ENCODE measurements at regions not wholly inside any gene's neighbourhood (a gene's known extent, or its start where the extent isn't known, plus 50 kb on each side); places are given as distances from the start of the nearest gene placed in this dataset.

DNA sequence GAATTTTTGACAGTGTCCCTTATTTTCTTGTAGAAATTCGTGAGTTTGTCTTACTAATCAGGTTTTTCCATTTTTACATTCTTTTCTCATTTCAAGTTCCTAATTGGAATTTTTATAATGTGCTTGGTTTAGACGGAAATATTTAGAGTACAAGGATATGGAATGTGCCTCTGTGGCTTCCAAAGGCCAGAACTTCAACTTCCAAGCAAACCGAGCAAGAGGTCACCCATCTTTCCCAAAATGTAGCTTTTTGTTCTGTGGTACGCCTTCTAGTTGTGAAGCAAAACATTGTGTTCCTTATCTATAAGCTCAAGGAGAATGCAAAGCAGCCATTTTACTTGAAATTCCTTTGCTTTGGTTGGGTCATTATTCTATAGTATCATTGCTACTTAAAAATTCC is 212.8 kb upstream of the PACRGL start:
- no peak overlapping the region for H3K27ac ChIP-seq

GRCh38 chr4:20487852-20488251 is 212.4 kb upstream of the PACRGL start:
- ATAC-seq (ENCODE audit: low FRiP score in 2 of 2): no peak
- H3K4me1 ChIP-seq: no peaks in the 10 kb centered on the region
- WGBS, 2 donors: 64 to 96% methylated on average over 1 of the region's 1 CpG
- no peaks in the 10 kb centered on the region for H3K9me3 ChIP-seq
- no peak for TF ChIP-seq EP300 (IDR thresholded peaks at IDR 0.05)
- TF ChIP-seq CTCF (IDR thresholded peaks at IDR 0.05): no peak
- TF ChIP-seq POLR2AphosphoS5 (IDR thresholded peaks at IDR 0.05): no peak
- no peak for TF ChIP-seq POLR2A (IDR thresholded peaks at IDR 0.05)
- DNase-seq: no peak
- H3K27me3 ChIP-seq: no peaks in the 10 kb centered on the region
- no peaks in the 10 kb centered on the region for H3K36me3 ChIP-seq
- H3K4me3 ChIP-seq: no peak overlapping the region
- H3K27ac ChIP-seq: no peak overlapping the region

More for the DNA sequence above, 212.8 kb upstream of the PACRGL start:
- no peaks in the 10 kb centered on the region for H3K36me3 ChIP-seq
- TF ChIP-seq EP300 (IDR thresholded peaks at IDR 0.05) (no peak), POLR2A (IDR thresholded peaks at IDR 0.05) (no peak)
- DNase-seq (no peak), ATAC-seq (ENCODE audit: low FRiP score in 2 of 2) (no peak)
- H3K4me1 ChIP-seq: no peaks in the 10 kb centered on the region
- H3K4me3 ChIP-seq: no peak overlapping the region
- 55 to 70% methylated on average over 4 of the region's 4 CpGs for WGBS, 2 donors
- H3K9me3 ChIP-seq: no peaks in the 10 kb centered on the region
- H3K27me3 ChIP-seq: no peaks in the 10 kb centered on the region

DNA sequence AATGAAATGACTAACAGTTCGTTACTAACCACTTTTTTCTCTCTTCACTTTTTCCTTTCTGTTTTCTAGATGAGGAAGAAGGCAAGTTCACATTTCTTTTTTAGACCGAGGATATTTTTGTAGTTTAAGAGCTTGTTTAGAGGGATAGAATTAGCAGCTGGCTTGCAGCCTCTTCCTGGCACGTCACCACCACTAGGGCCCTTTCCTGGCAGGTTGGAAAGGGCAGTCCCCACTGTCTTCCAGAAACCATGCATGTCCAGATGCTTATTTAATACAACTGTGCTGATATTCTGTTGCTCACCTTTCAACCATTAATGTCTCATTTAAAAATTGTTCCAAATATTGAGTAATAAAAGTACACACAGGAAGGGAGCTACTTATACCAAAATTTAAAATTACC is 209.5 kb upstream of the PACRGL start:
- Histone ChIP-seq H3K9me3 (no peaks in the 10 kb centered on the region), H3K36me3 (no peaks in the 10 kb centered on the region), H3K4me1 (no peaks in the 10 kb centered on the region), H3K4me3 (no peak overlapping the region), H3K27ac (no peak overlapping the region), H3K27me3 (no peaks in the 10 kb centered on the region)
- DNase-seq: no peak
- TF ChIP-seq EP300 (IDR thresholded peaks at IDR 0.05): no peak
- TF ChIP-seq POLR2AphosphoS5 (IDR thresholded peaks at IDR 0.05): no peak
- no peak for TF ChIP-seq CTCF (IDR thresholded peaks at IDR 0.05)
- TF ChIP-seq POLR2A (IDR thresholded peaks at IDR 0.05): no peak
- ATAC-seq (ENCODE audit: low FRiP score in 2 of 2): no peak
- WGBS, 2 donors: 49 to 51% methylated on average over 3 of the region's 3 CpGs

GRCh38 chr4:20493761-20494353 is 206.4 kb upstream of the PACRGL start:
- Histone ChIP-seq H3K4me3 (no peak overlapping the region), H3K4me1 (no peaks in the 10 kb centered on the region), H3K27ac (no peak overlapping the region), H3K27me3 (no peaks in the 10 kb centered on the region), H3K36me3 (no peaks in the 10 kb centered on the region), H3K9me3 (no peaks in the 10 kb centered on the region)
- no peak for ATAC-seq (ENCODE audit: low FRiP score in 2 of 2)
- 83 to 86% methylated on average over 1 of the region's 1 CpG for WGBS, 2 donors
- no peak for DNase-seq
- TF ChIP-seq EP300 (IDR thresholded peaks at IDR 0.05) (no peak), POLR2AphosphoS5 (IDR thresholded peaks at IDR 0.05) (no peak), POLR2A (IDR thresholded peaks at IDR 0.05) (no peak), CTCF (IDR thresholded peaks at IDR 0.05) (no peak)

GRCh38 chr4:20496068-20496467 is 204.2 kb upstream of the PACRGL start:
- no peak for ATAC-seq (ENCODE audit: low FRiP score in 2 of 2)
- H3K27me3 ChIP-seq: no peaks in the 10 kb centered on the region
- H3K4me3 ChIP-seq: no peak overlapping the region
- no peaks in the 10 kb centered on the region for H3K4me1 ChIP-seq
- no peaks in the 10 kb centered on the region for H3K9me3 ChIP-seq
- TF ChIP-seq POLR2AphosphoS5 (IDR thresholded peaks at IDR 0.05) (no peak), POLR2A (IDR thresholded peaks at IDR 0.05) (no peak), CTCF (IDR thresholded peaks at IDR 0.05) (no peak), EP300 (IDR thresholded peaks at IDR 0.05) (no peak)
- 84 to 86% methylated on average over 1 of the region's 1 CpG for WGBS, 2 donors
- no peak overlapping the region for H3K27ac ChIP-seq
- DNase-seq: no peak
- H3K36me3 ChIP-seq: no peaks in the 10 kb centered on the region
